A549 (cell line): ENCODE measurements at regions not wholly inside any gene's neighbourhood (a gene's known extent, or its start where the extent isn't known, plus 50 kb on each side); places are given as distances from the start of the nearest gene placed in this dataset.
A peak's percentile ranks its signal among the peaks of the same experiment; 100 is the strongest.

Source experiments
- ATAC-seq, 2 experiments: fragments of 200-7000 bp in 1 of 2; fragments of >200 bp in 1 of 2; cut with Nextera tagmentation in 1 of 2; cut with Tn5 transposase in 1 of 2; 3 replicates each; pipeline versions ENCODE4 v1.8.0 to v1.9.1; 2018 to 2020; ENCODE audit warnings: mild to moderate bottlenecking in 1 of 2, moderate library complexity in 1 of 2
- CTCF ChIA-PET: fragments of 300-600 bp; sonication (Branson Sonifier 250); formaldehyde crosslinking; extraction: SDS; loops from one replicate; lab custom pipeline; 2021; ENCODE audit warnings: antibody characterized with exemption, inconsistent platforms; lab: Yijun Ruan, JAX
- POLR2A ChIA-PET: fragments of 350-600 bp; formaldehyde crosslinking; extraction: SDS; loops from one replicate; lab custom pipeline; 2021; ENCODE audit warnings: antibody characterized with exemption, inconsistent platforms; lab: Yijun Ruan, JAX
- DNase-seq, 2 experiments: peaks; one replicate each; pipeline versions ENCODE4 v3.0.0 to v3.0.0-alpha.2; 2011 to 2016; ENCODE audit warnings: low read depth in 1 of 2, low spot score in 1 of 2
- FAIRE-seq: peaks from 2 replicates; lab custom pipeline; 2011; peaks lifted over from hg19 to GRCh38; lab: Jason Lieb, UNC
- H3K27ac ChIP-seq, 2 experiments: fragments of >200 bp; sonication (Bioruptor Twin); formaldehyde crosslinking; 3 replicates each; pipeline ENCODE4 v1.5.1; 2016 to 2017
- H3K4me1 ChIP-seq: fragments of >200 bp; sonication (Bioruptor Twin); formaldehyde crosslinking; 3 replicates; pipeline ENCODE4 v1.6.1; 2016
- H3K4me2 ChIP-seq: fragments of >200 bp; sonication (Bioruptor Twin); formaldehyde crosslinking; 3 replicates; pipeline ENCODE4 v1.6.1; 2016
- H3K4me3 ChIP-seq: fragments of >200 bp; sonication (Bioruptor Twin); formaldehyde crosslinking; 3 replicates; pipeline ENCODE4 v1.5.1; 2016
- H3K9me3 ChIP-seq: fragments of >200 bp; sonication (Bioruptor Twin); formaldehyde crosslinking; 3 replicates; pipeline ENCODE4 v1.6.1; 2016
- ATOH8 ChIP-seq: fragments of 250-450 bp; sonication (Bioruptor Pico); IDR thresholded peaks from 2 replicates; pipeline ENCODE4 v1.5.0; 2020; ENCODE audit warnings: low read depth, mild to moderate bottlenecking, moderate library complexity
- BHLHE40 ChIP-seq: IDR thresholded peaks from 2 replicates; pipeline ENCODE4 v1.6.1; 2012; ENCODE audit warnings: low read depth, low read length, inconsistent platforms
- CBX2 ChIP-seq: fragments of 200-600 bp; sonication (generic); IDR thresholded peaks from 2 replicates; pipeline ENCODE4 v1.6.1; 2016; ENCODE audit warnings: low read depth, mild to moderate bottlenecking, borderline replicate concordance
- CHD2 ChIP-seq: fragments of 150-350 bp; IDR thresholded peaks from 2 replicates; pipeline ENCODE4 v1.6.1; 2014; ENCODE audit warnings: low read length; ENCODE audit not compliant: partially characterized antibody
- CTCF ChIP-seq: fragments of >200 bp; sonication (Bioruptor Twin); formaldehyde crosslinking; IDR thresholded peaks from 3 replicates; pipeline ENCODE4 v1.5.1; 2016
- EP300 ChIP-seq, 2 experiments: fragments of >200 bp; sonication (Bioruptor Twin); formaldehyde crosslinking; IDR thresholded peaks; 2 replicates in 1 of 2; 3 replicates in 1 of 2; pipeline ENCODE4 v1.6.1; 2016 to 2017
- ESRRA ChIP-seq: fragments of 150-350 bp; IDR thresholded peaks from 2 replicates; pipeline ENCODE4 v1.6.1; 2014; ENCODE audit warnings: mild to moderate bottlenecking, low read length, borderline replicate concordance
- FOSB ChIP-seq: fragments of 250-450 bp; sonication (Bioruptor Pico); IDR thresholded peaks from 2 replicates; pipeline ENCODE4 v1.5.0; 2020; ENCODE audit warnings: mild to moderate bottlenecking, moderate library complexity
- FOXS1 ChIP-seq: fragments of 250-450 bp; sonication (Bioruptor Pico); IDR thresholded peaks from 2 replicates; pipeline ENCODE4 v1.5.0; 2020; ENCODE audit warnings: mild to moderate bottlenecking, moderate library complexity
- HES2 ChIP-seq: fragments of >200 bp; sonication (Bioruptor Twin); formaldehyde crosslinking; IDR thresholded peaks from 2 replicates; pipeline ENCODE4 v1.6.1; 2016
- HEYL ChIP-seq: fragments of 250-450 bp; sonication (Bioruptor Pico); IDR thresholded peaks from 2 replicates; pipeline ENCODE4 v1.8.0; 2021; ENCODE audit warnings: mild to moderate bottlenecking, moderate library complexity
- JUN ChIP-seq, 2 experiments: fragments of >200 bp; sonication (Bioruptor Twin); formaldehyde crosslinking; IDR thresholded peaks; 2 replicates in 1 of 2; 3 replicates in 1 of 2; pipeline ENCODE4 v1.6.1; 2016 to 2017
- JUNB ChIP-seq: fragments of >200 bp; sonication (Bioruptor Twin); formaldehyde crosslinking; IDR thresholded peaks from 2 replicates; pipeline ENCODE4 v1.6.1; 2016
- MAFK ChIP-seq: fragments of 450-650 bp; IDR thresholded peaks from 2 replicates; pipeline ENCODE4 v1.6.1; 2014; ENCODE audit not compliant: partially characterized antibody
- NFE2L2 ChIP-seq: fragments of 150-350 bp; conservative IDR thresholded peaks from 2 replicates; pipeline ENCODE4 v1.6.1; 2014; ENCODE audit warnings: low read length
- NR3C1 ChIP-seq: fragments of >200 bp; sonication (Bioruptor Twin); formaldehyde crosslinking; IDR thresholded peaks from 3 replicates; pipeline ENCODE4 v1.6.1; 2017
- PBX3 ChIP-seq: IDR thresholded peaks from 2 replicates; pipeline ENCODE4 v1.6.1; 2012
- PHF8 ChIP-seq: fragments of 200-600 bp; sonication (generic); IDR thresholded peaks from 2 replicates; pipeline ENCODE4 v1.6.1; 2016; ENCODE audit warnings: low read depth, mild to moderate bottlenecking, antibody characterized with exemption, moderate library complexity, borderline replicate concordance
- RARB ChIP-seq: fragments of 250-450 bp; sonication (Bioruptor Pico); IDR thresholded peaks from 2 replicates; pipeline ENCODE4 v1.8.0; 2021; ENCODE audit warnings: mild to moderate bottlenecking, moderate library complexity
- TP53 ChIP-seq: fragments of 250-450 bp; sonication (Bioruptor Pico); IDR thresholded peaks from 2 replicates; pipeline ENCODE4 v1.5.0; 2021; ENCODE audit warnings: mild to moderate bottlenecking, moderate library complexity
- WGBS: methylation state at CpG from one replicate; pipeline ENCODE4 v1.1.6; 2017; ENCODE audit errors: missing lambda C conversion rate; 5-methylcytosine and 5-hydroxymethylcytosine counted together

- TF ChIP-seq HES2 (no peak), BHLHE40 (no peak)
Observed at GRCh38 chr1:201739080-201739479, 89.9 kb upstream of the IPO9 start (continued).

- ATAC-seq: peak in 1 of 2 experiments; percentile 65; a peak in 3 of 6 replicates
- Histone ChIP-seq H3K27ac (peak overlapping the region in 1 of 2 experiments; percentile 10; a peak in 1 of 6 replicates), H3K4me3 (no peak overlapping the region), H3K9me3 (no peaks in the 10 kb centered on the region), H3K4me2 (no peak overlapping the region), H3K4me1 (peaks cover 6% of the 10 kb centered on the region; the same call in 1 of the 3 replicates)
- TF ChIP-seq ATOH8 (CRISPR knock-in tag) (no peak), CHD2 (no peak), MAFK (no peak), FOSB (CRISPR knock-in tag) (no peak), CTCF (no peak), FOXS1 (CRISPR knock-in tag) (no peak)
- 77% methylated on average over 28 of the region's 38 CpGs for WGBS
- ChIA-PET POLR2A (no interaction called here), CTCF (interaction anchor here (0.9 to 2.6 kb wide), 3 partner anchors 27 to 53 kb away, joined by 3 to 11 read pairs (median 4); no protein-coding TSS in a partner anchor)
- DNase-seq: no peak
- no peak for FAIRE-seq
Observed at GRCh38 chr1:201739492-201740085, 89.4 kb upstream of the IPO9 start.

- 86% methylated on average over 22 of the region's 29 CpGs for WGBS
- H3K4me1 ChIP-seq: peaks cover 11% of the 10 kb centered on the region; the same call in 1 of the 3 replicates
- no peak for FAIRE-seq
- ChIA-PET POLR2A (no interaction called here), CTCF (interaction anchor here (0.7 to 2.6 kb wide), 4 partner anchors 26 to 53 kb away, joined by 3 to 11 read pairs (median 4); no protein-coding TSS in a partner anchor)
- TF ChIP-seq TP53 (CRISPR knock-in tag): no peak
- no peak for TF ChIP-seq JUNB
- TF ChIP-seq CBX2: no peak
- H3K9me3 ChIP-seq: no peaks in the 10 kb centered on the region
- no peak overlapping the region for H3K4me2 ChIP-seq
- DNase-seq: no peak
- peak overlapping the region in 1 of 2 experiments; percentile 10; a peak in 1 of 6 replicates for H3K27ac ChIP-seq
- no peak for ATAC-seq
- no peak overlapping the region for H3K4me3 ChIP-seq
Observed at GRCh38 chr1:201740086-201740541, 88.8 kb upstream of the IPO9 start.

GRCh38 chr1:201740670-201741111 is 88.3 kb upstream of the IPO9 start:
- FAIRE-seq: no peak
- no peak overlapping the region for H3K4me2 ChIP-seq
- H3K4me1 ChIP-seq: peaks cover 15% of the 10 kb centered on the region; the same call in 1 of the 3 replicates
- TF ChIP-seq ESRRA (no peak), NR3C1 (no peak), HEYL (CRISPR knock-in tag) (no peak), MAFK (no peak), PBX3 (no peak), RARB (CRISPR knock-in tag) (no peak), PHF8 (no peak), HES2 (no peak), NFE2L2 (no peak), JUN (IDR thresholded peaks at IDR 0.05) (no peak), EP300 (IDR thresholded peaks at IDR 0.05) (no peak), JUNB (no peak)
- TF ChIP-seq, all 56 proteins: peak for 0
- no peaks in the 10 kb centered on the region for H3K9me3 ChIP-seq
- ChIA-PET CTCF (interaction anchor here (0.7 to 2.6 kb wide), 4 partner anchors 26 to 52 kb away, joined by 3 to 11 read pairs (median 4); no protein-coding TSS in a partner anchor), POLR2A (no interaction called here)
- WGBS: 80% methylated on average over 7 of the region's 9 CpGs
- no peak overlapping the region for H3K4me3 ChIP-seq
- no peak for ATAC-seq
- H3K27ac ChIP-seq: no peak overlapping the region
- DNase-seq: no peak
